Panc1 (cell line): ENCODE measurements at regions not wholly inside any gene's neighbourhood (a gene's known extent, or its start where the extent isn't known, plus 50 kb on each side); places are given as distances from the start of the nearest gene placed in this dataset.

ENCODE experiments used
- ATAC-seq: fragments of 200-7000 bp; cut with Tn5 transposase; 2 replicates; pipeline ENCODE4 v1.9.1; 2020; ENCODE audit warnings: mild to moderate bottlenecking, moderate library complexity
- BruUV-seq: library from RNA; stranded (reverse); fragments of 400-500 nt; replicated peaks from 2 replicates; lab custom pipeline; 2021; lab: Mats Ljungman, UMichigan
- CTCF ChIA-PET: fragments of 300-600 bp; sonication (Branson Sonifier 250); formaldehyde crosslinking; loops from one replicate; lab custom pipeline; 2022; ENCODE audit warnings: antibody characterized with exemption; lab: Charles Lee
- POLR2A ChIA-PET: fragments of 300-600 bp; sonication (Branson Sonifier 250); formaldehyde crosslinking; loops from one replicate; lab custom pipeline; 2022; ENCODE audit warnings: antibody characterized with exemption; lab: Charles Lee
- DNase-seq: peaks from one replicate; pipeline ENCODE4 v3.0.0-alpha.2; 2010; ENCODE audit warnings: low read depth, low spot score
- H3K27ac ChIP-seq: 2 replicates; pipeline ENCODE4 v1.5.1; 2011; ENCODE audit warnings: mild to moderate bottlenecking, low read length, inconsistent platforms
- H3K27me3 ChIP-seq: fragments of 200-500 bp; sonication (Bioruptor generic); 2 replicates; pipeline ENCODE4 v1.6.0; 2014; ENCODE audit warnings: low read length, inconsistent platforms; ENCODE audit not compliant: control insufficient read depth, insufficient read depth
- H3K36me3 ChIP-seq: fragments of 200-500 bp; sonication (Bioruptor generic); 2 replicates; pipeline ENCODE4 v1.5.1; 2014; ENCODE audit warnings: inconsistent platforms, mild to moderate bottlenecking, low read length, moderate library complexity; ENCODE audit not compliant: control insufficient read depth, insufficient read depth
- H3K4me1 ChIP-seq: 2 replicates; pipeline ENCODE4 v1.5.1; 2011; ENCODE audit warnings: inconsistent platforms, mild to moderate bottlenecking, low read length, moderate library complexity; ENCODE audit not compliant: control insufficient read depth, insufficient read depth
- H3K4me3 ChIP-seq, 2 experiments: 2 replicates each; pipeline ENCODE4 v1.5.1; 2011 to 2012; ENCODE audit warnings: low read depth in 2 of 2, low read length in 2 of 2, mild to moderate bottlenecking in 2 of 2, inconsistent platforms in 1 of 2, moderate library complexity in 1 of 2
- H3K9me3 ChIP-seq: fragments of 200-500 bp; sonication (Bioruptor generic); 2 replicates; pipeline ENCODE4 v1.5.1; 2014; ENCODE audit warnings: low read depth, mild to moderate bottlenecking, inconsistent platforms, low read length, moderate library complexity; ENCODE audit not compliant: control insufficient read depth, insufficient read depth
- CTCF ChIP-seq: fragments of 450-650 bp; IDR thresholded peaks from 2 replicates; pipeline ENCODE4 v1.5.1; 2017; ENCODE audit warnings: mild to moderate bottlenecking
- POLR2AphosphoS5 ChIP-seq: IDR thresholded peaks from 2 replicates; pipeline ENCODE4 v1.6.1; 2012; ENCODE audit warnings: mild to moderate bottlenecking, low read depth, low read length, moderate library complexity
- REST ChIP-seq, 2 experiments: IDR thresholded peaks; 2 replicates each; pipeline ENCODE4 v1.6.1; 2011 to 2012; ENCODE audit warnings: low read depth in 2 of 2, control low read depth in 1 of 2, low read length in 1 of 2, mild to moderate bottlenecking in 1 of 2, moderate library complexity in 1 of 2; ENCODE audit not compliant: insufficient read depth in 1 of 2
- SIN3A ChIP-seq: IDR thresholded peaks from 2 replicates; pipeline ENCODE4 v1.6.1; 2012; ENCODE audit warnings: low read depth, mild to moderate bottlenecking, low read length, moderate library complexity, borderline replicate concordance; ENCODE audit not compliant: insufficient read depth
- TCF7L2 ChIP-seq: IDR thresholded peaks from 2 replicates; pipeline ENCODE4 v1.6.1; 2011; ENCODE audit warnings: mild to moderate bottlenecking, low read depth, low read length, inconsistent platforms
- in situ Hi-C: cut with HindIII; loops from 2 replicates; pipeline ENCODE4 v1.10.0; 2016; ENCODE audit warnings: low sequenced_read_pairs, low pct_unique_long_range_greater_than_20kb
- intact Hi-C: fragments of 100-400 bp; cut with micrococcal nuclease; formaldehyde crosslinking; loops from one replicate; pipeline ENCODE4 v1.10.0; 2022; ENCODE audit not compliant: unreplicated experiment

- TF ChIP-seq TCF7L2 (no peak), REST (IDR thresholded peaks at IDR 0.05; ENCODE audit: insufficient read depth in 1 of 2, low read depth in 2 of 2, low read length in 1 of 2) (no peak), CTCF (no peak), POLR2AphosphoS5 (no peak), SIN3A (no peak)
- Histone ChIP-seq H3K4me3 (no peak overlapping the region), H3K27me3 (no peaks in the 10 kb centered on the region), H3K4me1 (no peaks in the 10 kb centered on the region), H3K9me3 (no peaks in the 10 kb centered on the region), H3K36me3 (no peaks in the 10 kb centered on the region), H3K27ac (no peak overlapping the region)
- no TSS peak for BruUV-seq
- ChIA-PET POLR2A (no interaction called here), CTCF (no interaction called here)
- DNase-seq, result no peak
- intact Hi-C loops, result no loop called here
- in situ Hi-C loops, result no loop called here
- ATAC-seq, result no peak
These were observed 282.7 kb upstream of the KLHL1 start for GRCh38 chr13:70390968-70391367.

GRCh38 chr13:70390064-70390463 lies 281.8 kb upstream of the KLHL1 start:
- Histone ChIP-seq H3K36me3 (no peaks in the 10 kb centered on the region), H3K4me3 (no peak overlapping the region), H3K9me3 (no peaks in the 10 kb centered on the region), H3K27me3 (no peaks in the 10 kb centered on the region), H3K27ac (no peak overlapping the region), H3K4me1 (no peaks in the 10 kb centered on the region)
- TF ChIP-seq TCF7L2 (no peak), CTCF (no peak), SIN3A (no peak), REST (IDR thresholded peaks at IDR 0.05; ENCODE audit: insufficient read depth in 1 of 2, low read depth in 2 of 2, low read length in 1 of 2) (no peak), POLR2AphosphoS5 (no peak)
- in situ Hi-C loops, result no loop called here
- ChIA-PET POLR2A (no interaction called here), CTCF (no interaction called here)
- DNase-seq, result no peak
- no peak for ATAC-seq
- BruUV-seq, result no TSS peak
- intact Hi-C loops, result no loop called here
